ENCODE measurements at regions not wholly inside any gene's neighbourhood (a gene's known extent, or its start where the extent isn't known, plus 50 kb on each side); places are given as distances from the start of the nearest gene placed in this dataset.

GRCh38 chr2:121095257-121096080 is 189.5 kb downstream of the TFCP2L1 start:
- peak; percentile 81 for DNase-seq (ENCODE audit: low spot score)

DNA sequence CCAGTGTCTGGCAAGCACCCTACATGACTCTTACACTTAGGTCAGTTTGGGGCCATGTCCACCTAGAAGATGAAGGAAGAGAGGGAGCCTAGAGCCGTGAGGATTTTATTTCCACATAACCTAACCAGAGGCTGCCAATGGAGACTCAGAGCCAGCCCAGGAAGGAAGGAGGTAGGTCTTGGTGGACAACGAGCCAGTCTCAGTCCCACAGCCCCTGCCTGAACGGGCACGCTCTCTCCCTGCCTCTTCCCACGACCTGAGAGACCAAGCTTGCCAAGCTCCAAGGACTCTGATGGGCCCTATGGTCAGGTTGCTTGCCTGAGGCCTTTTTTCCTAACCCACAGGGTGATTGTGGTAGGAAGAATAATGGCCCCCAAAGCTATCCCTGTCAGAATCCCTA is 188.4 kb downstream of the TFCP2L1 start:
- DNase-seq (ENCODE audit: low spot score), result no peak

DNA sequence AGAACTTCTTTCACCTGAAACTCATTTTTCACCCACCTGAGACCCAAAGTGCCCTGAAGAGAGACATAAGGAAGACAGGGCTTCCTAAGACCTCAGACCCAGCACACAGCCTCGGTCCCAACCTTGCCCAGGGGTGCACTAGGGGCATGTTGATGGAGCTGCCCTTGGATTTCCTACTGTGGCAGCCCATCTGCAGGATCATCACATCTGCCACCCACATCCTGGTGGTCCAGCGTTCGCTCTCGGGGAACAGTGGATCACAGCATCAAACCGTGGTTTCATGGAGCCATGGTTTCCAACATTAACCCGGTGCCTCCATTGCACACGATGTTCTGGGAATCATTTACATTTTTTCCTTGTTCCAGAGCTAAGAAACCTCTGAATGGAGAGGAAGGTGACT is 186.4 kb downstream of the TFCP2L1 start:
- DNase-seq (ENCODE audit: low spot score), result no peak

GRCh38 chr2:121099329-121100290 is 185.4 kb downstream of the TFCP2L1 start:
- peak; percentile 33 for DNase-seq (ENCODE audit: low spot score)

GRCh38 chr2:121101093-121101715 is 183.8 kb downstream of the TFCP2L1 start:
- DNase-seq (ENCODE audit: low spot score), result no peak

GRCh38 chr2:121102941-121103340 is 182.1 kb downstream of the TFCP2L1 start:
- DNase-seq (ENCODE audit: low spot score), result no peak

DNA sequence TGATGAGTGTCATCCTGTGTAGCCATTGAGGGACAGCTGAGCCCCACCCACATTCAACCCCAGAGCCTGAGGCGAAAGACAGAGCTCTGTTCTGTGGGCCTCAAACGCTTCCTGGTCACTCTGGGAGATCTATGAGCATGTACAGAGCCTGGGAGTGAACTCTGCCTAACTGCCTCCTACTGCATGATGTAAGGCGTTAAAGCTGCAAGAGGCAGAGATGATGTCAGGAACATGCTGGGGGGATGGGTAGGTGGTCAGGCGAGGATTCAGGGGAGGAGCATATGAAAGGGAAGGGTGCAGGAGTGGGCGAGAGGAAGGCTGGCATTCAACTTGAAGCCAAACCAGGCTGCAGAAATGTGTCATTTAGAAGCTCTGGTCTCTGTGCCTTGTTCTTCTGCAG is 181.0 kb downstream of the TFCP2L1 start:
- DNase-seq (ENCODE audit: low spot score), result no peak

- DNase-seq (ENCODE audit: low spot score), result no peak
Measured at GRCh38 chr2:121104721-121105141, 180.3 kb downstream of the TFCP2L1 start.

DNA sequence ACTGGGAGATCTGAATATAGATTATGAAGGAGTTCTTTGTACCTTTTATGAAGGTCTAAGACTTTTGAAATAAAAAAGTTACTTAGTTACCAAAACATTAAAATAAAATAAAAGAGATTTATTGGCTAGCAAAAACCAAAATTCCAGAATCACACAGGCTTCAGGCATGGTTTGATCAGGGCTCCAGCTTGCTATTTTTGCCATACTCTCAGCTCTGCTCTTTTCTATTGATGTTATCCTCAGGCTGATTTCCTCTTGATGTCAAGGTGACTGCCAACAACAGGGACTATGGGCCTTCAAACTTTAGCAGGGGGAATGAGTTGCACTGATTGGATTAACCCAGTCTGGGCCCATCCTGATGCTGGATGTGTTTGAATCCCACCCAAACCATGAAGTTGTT is 174.1 kb downstream of the TFCP2L1 start:
- DNase-seq (ENCODE audit: low spot score), result no peak

DNA sequence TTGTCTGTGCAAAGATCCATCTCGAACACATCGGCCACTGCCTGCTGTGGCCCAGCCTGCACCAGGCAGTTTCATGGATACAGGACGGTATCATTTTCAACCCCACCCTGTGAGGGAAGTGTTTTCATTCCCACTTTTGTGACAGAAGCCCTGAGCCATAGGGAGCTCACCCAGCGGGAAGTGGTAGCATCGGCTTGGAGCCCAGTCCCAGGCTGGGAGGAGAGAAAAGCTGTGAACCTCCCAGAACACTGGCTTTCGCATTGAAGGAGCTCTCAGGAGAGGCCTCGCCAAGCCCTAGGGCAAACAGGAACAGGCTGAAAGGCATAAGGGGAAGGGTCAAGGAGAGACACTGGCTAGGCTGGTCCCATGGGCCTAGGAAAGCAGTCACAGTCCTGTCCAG is 166.1 kb downstream of the TFCP2L1 start:
- no peak for DNase-seq (ENCODE audit: low spot score)

GRCh38 chr2:121120411-121120810 is 164.6 kb downstream of the TFCP2L1 start:
- no peak for DNase-seq (ENCODE audit: low spot score)

DNA sequence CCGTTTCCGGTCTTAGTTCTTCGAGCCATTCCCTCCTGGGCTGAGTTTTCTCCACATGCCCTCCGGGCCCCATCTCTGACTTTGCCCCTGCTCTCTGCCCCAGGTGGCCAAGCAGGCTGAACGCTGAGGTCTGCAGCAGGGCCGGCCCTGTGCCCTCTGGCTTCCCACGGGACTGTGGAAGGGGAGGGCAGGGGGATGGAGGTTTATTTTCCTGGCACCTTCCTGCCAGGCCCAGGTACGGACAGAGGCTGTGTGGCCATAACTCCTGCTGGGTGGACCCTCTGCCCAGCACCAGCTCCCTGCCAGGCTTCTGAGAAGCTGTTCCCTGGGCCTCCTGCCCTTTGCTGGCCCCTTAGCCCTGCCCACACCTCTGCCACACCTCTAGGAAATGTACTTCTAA is 164.0 kb downstream of the TFCP2L1 start:
- no peak for DNase-seq (ENCODE audit: low spot score)

GRCh38 chr2:121121661-121122060 is 163.3 kb downstream of the TFCP2L1 start:
- no peak for DNase-seq (ENCODE audit: low spot score)

DNA sequence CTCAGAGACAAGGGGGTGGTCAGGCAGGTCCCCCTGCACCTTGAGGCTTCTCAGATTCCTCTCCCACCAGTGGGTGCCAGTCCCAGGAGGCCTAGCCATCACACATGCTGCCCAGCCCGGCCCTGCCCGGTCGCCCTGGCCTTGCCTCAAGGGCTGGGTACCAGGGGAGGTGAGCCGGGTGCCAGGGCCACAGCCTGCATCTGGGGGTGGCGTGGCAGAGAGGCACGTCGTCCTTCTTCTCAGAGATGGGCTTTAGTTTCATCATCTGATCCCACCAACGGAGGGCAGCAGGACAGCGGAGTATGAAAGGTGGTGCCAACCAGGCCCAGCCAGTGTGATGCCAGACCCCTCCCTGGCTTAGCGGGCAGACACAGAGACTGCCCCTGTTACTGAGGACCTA is 161.7 kb downstream of the TFCP2L1 start:
- no peak for DNase-seq (ENCODE audit: low spot score)

DNA sequence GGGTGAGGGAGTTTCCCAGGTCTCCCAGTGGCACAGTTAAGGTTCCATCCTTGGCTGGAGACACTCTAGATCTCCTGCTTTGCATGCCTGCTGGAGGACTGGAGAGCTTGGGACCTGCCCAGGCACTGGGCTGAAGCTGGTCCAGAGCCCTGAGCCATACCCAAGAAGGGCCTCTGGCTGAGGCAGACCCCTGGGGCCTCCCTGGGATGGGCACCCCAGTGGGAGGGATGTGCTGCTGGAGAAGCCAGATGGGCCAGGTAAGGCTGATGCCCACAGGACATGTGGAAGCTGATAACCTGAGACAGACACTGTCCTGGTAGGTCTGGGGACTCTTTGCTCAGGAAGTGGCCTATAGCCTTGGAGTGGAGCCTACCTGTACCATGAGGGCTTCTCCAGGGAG is 160.7 kb downstream of the TFCP2L1 start:
- DNase-seq (ENCODE audit: low spot score), result no peak

- DNase-seq (ENCODE audit: low spot score), result no peak
Measured at GRCh38 chr2:121125350-121125749, 159.7 kb downstream of the TFCP2L1 start.

DNA sequence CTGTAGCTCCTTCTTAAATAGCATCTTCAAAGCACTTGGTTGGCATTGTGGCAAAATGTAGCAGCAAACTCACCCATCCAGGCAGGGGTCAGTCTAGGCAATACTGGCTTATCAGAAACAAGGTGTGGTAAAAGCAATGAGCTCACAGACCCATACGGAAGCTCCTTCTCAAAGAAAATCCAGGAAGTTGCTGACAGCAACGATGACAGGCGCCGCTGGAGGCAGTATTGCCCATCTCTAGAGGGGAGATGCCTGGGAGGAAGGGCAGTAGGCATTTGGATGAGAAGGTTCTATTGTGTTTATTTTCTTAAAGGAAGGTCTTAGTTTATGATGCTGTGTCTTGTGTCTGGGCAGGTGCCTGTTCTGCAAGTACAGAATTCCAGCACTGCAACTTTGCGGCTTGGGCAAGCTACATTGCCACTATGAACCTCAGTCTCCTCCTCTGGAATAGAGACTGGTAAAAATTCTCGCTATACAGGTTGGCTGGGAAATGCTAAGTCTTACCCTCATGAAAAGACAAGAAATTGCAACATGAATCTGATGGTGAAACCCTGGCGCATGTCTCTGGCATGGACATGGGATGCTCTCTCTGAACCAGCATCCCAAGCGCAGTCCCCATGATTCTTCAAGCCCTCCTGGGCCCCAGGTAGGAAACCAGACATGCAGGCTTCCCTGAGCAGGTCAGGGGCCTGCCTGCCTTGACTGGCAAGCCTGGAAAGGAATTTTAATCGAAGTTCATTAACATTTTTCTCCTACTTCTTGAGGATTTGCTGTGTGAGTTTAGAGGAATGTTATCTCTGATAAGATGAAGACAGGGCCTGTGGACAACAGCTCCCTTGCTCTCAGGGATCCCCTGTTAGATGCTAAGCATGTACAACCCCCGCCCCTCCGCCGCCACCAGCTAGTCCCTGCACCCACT is 156.0 kb downstream of the TFCP2L1 start:
- DNase-seq (ENCODE audit: low spot score), result peak; percentile 27

- no peak for DNase-seq (ENCODE audit: low spot score)
Measured at GRCh38 chr2:121129692-121130091, 155.3 kb downstream of the TFCP2L1 start.

DNA sequence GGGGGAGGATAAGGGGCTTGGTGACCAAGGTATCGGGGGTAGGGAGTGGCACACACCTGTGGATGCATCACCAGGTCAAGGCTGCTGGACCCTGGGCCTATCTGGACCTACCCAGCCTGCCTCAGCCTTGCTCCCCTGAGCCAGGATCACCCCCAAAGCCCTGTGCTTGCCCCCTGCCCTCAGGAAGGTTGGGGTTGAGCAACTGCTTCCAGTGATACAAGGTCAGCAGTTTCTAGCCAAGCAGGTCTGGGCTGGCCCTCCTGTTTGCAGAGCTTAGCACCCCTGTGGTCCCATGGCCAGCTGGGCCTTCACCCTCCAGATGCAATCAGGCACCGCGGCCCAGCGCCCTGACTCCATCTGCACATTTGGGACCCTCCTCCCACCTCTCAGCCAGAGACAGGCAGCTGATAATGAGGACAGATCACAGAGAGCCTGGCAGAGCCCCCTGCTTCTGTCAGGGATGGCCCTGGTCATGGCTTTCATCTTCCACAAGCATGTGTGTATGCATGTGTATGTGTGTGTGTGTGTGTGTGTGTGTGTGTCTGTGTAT is 154.6 kb downstream of the TFCP2L1 start:
- no peak for DNase-seq (ENCODE audit: low spot score)

DNA sequence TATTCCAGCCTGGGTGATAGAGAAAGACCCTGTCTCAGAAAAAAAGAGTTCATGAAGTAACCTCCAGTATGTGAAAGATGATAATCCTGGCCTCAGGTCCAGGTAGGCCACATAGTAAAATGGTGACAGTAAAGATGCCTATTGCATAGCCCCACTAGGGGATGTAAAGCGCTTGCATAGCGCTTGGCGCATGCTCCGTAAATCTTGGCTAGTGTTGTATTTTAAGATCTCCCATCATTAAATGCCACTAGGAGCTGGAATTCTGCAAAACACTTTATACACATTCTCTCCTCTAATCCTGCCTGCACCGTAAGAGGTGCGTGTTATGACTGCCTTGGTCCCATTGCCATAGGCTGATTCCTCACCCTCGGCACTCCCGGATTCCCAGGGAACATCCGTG is 153.6 kb downstream of the TFCP2L1 start:
- no peak for DNase-seq (ENCODE audit: low spot score)

All from GM03348 (cell line).